OCI-LY3 (cell line): ENCODE measurements at regions not wholly inside any gene's neighbourhood (a gene's known extent, or its start where the extent isn't known, plus 50 kb on each side); places are given as distances from the start of the nearest gene placed in this dataset.

Experiments used
- CTCF ChIP-seq: fragments of 200-600, 300-600 bp; sonication (generic); IDR thresholded peaks from 2 replicates; pipeline ENCODE4 v1.5.1; 2014; ENCODE audit warnings: antibody characterized with exemption, low read length, low read depth
- EZH2phosphoT487 ChIP-seq: fragments of 200-600 bp; shearing (Covaris generic); IDR thresholded peaks from 2 replicates; pipeline ENCODE4 v1.6.1; 2018; ENCODE audit warnings: antibody characterized with exemption, mixed run types, low read depth

- TF ChIP-seq EZH2phosphoT487: no peak
- no peak for TF ChIP-seq CTCF
These were observed 97.7 kb upstream of the IFNG-AS1 start for GRCh38 chr12:67891596-67891995.
